UCSD-AML1 (cell line): ENCODE measurements at regions not wholly inside any gene's neighbourhood (a gene's known extent, or its start where the extent isn't known, plus 50 kb on each side); places are given as distances from the start of the nearest gene placed in this dataset.
"Not testable (repeated sequence)": the region's sequence is repeated elsewhere in the genome, so short reads cannot be mapped to it uniquely, and the experiment has no call there.

Source experiments
- DNase-seq: peaks from one replicate; lab custom pipeline; 2025; ENCODE audit not compliant: unreplicated experiment; lab: John Stamatoyannopoulos, UW

DNA sequence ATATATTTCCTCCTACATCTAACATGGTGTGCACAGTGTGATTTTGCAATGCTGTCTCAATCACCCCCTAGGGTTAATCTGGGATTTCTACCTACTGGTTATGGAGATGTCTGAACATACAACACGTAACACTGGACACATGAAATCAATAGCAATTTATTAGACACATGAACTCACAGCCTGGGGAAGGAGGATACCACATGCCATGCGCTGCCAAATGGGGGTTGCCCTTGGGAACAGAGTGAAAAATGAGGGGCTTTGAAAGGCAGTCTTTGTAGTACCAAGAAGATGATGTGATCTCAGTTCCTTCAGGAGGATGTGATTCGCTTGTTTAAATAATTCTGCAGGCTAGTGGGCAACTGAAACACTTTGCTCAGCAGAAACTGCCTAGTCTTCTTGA is 253.6 kb upstream of the LRRC4C start:
- DNase-seq: no peak

DNA sequence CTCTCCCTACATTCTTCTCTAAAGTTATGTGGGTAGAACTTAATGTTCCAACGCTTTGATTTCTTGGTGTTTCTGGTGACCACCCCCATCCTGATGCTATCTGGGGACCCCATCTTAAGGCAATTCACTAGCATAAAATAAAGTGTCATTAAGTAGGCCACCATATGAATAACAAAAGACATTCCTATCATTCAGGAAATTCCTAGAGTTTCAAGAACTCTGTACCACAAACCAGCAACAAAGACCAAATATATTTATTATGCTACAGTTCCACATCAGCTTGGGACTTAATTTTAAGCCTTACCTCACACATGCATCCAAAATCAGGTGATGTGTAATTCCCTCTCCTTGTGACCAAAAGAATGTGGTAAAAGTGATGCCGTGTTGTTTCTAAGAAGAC is 254.6 kb upstream of the LRRC4C start:
- no peak for DNase-seq

DNA sequence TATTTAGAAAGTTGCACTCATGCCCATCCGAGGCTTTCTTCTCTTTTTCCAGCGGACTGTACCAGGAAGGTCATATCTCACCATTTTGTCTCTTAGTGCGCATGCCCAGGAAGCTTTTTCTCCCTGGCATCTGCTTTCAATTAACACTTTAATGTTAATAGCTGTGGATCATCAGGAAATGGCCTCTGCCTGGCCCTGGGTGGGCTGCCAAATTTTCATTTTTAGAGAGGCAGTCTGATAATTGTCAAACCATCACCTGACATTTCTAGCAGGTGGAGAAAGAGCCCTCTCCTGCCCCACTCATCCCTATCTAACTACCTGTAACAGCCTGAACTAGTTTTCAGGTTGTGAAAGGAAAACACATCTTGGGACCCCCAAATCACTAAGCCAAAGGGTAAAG is 257.4 kb upstream of the LRRC4C start:
- DNase-seq: no peak

DNA sequence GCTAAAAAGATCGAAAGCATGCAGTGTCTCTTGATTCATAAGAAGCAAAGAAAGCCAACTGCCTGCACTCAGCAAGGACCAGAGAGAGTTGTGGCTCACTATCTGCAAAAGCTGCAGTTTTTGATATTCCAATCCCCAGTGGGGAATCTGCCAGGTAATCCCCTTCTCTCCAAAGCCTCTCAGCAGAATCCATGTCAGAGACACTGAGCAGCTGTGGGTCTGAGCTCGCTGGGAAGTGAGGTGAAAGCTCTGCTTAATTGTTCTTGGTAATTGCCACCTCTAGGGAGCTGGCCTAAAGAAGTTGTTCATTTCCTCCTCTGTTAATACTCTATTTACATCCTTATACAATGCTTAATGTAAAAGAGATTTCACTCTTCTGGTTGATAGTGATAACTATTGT is 261.3 kb upstream of the LRRC4C start:
- no peak for DNase-seq

GRCh38 chr11:41728161-41728560 is 268.7 kb upstream of the LRRC4C start:
- not testable (repeated sequence) for DNase-seq

DNA sequence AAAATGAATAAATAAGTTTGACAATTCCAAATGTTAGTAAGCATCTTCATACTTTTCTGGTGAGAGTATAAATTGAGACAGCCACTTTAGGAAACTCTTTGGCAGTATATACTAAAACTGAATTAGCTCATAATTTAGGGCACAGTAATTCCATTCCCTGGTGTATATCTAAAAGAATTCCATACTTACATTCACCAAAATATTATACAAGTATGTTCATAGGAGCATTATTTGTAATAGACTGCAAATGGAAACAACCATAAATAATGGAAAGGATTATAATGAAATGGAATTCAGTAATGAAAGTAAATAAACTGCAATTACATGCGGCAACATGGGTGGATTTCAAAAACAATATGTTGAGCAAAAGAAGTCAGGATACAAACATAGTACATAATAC is 315.8 kb upstream of the LRRC4C start:
- DNase-seq: no peak

GRCh38 chr11:41779401-41779960 is 320.0 kb upstream of the LRRC4C start:
- no peak for DNase-seq

GRCh38 chr11:41781441-41781840 is 322.0 kb upstream of the LRRC4C start:
- DNase-seq: no peak

DNA sequence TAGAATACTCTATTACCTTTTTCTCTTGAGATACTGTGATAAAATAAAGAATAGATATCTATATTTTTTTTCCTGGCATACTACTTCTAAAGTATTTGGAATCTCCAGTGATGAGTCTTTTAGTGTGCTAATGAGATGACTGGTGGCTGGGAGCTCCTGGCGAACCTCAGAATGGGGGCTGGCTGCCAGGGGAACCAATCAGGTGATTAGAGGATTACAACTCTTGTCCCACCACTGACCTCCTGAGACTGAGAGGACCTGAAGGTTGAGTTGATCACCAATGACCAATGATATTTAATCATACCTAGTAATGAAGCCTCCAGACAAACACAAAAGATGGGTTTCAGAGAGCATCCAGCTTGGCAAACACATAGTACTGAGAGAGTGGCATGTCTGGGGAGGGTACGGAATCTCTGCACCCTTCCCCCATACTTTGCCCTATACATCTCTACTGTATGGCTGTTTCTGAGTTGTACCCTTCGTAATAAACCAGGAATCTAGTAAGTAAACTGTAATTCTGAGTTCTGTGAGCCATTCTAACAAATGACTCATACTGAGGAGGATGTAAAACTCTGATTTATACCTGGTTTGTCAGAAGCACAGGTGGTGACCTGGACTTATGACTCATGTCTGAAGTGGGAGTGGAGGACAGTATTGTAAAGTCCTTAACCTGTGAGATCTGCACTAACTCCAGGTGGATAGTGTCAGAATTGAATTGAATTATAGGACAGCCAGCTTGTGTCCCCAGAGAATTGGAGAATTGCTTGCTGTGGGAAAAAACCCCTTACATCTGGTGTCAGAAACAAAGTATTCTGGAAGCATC is 325.3 kb upstream of the LRRC4C start:
- DNase-seq: no peak

DNA sequence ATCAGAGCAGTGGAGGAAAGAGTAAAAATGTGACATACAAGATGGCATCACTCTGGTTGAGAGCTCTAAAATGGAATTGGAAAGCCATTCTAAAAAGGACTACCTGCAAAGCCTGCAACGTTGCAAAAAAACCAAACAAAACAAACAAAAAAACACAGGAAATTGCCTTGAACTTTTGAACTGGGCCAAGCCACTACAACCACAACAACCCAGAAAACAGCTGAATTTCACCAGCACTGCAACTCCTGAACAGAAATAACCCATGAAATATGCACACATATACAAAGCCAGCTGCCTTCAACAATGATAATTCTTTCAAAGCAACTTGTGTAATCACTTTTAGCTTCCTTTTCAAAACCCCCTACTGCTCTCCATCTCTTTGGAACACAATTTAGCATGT is 326.6 kb upstream of the LRRC4C start:
- DNase-seq: no peak

- DNase-seq: no peak
Observed at GRCh38 chr11:41788177-41788576, 328.7 kb upstream of the LRRC4C start.

GRCh38 chr11:41789376-41789775 is 329.9 kb upstream of the LRRC4C start:
- DNase-seq: no peak

GRCh38 chr11:41795004-41795403 is 335.6 kb upstream of the LRRC4C start:
- no peak for DNase-seq

DNA sequence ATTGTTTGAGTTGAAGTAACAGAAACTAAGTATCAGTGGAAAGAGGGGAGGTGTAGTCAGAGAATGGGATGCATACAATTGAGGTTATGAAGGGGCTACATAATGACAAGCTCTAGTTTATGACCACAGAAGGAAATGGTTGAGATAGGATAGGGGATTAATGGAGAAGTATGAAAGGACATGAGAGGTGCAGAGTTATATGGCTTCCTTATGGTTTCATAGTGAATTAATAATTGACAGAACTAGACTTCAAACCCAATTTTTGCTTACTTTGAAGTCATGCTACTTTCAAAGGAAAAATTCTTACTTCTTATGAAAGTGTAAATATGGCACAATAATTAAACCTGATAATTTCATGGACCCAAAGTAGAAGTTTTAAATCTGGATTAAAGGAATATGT is 340.3 kb upstream of the LRRC4C start:
- DNase-seq: no peak

- DNase-seq: no peak
Observed at GRCh38 chr11:41803895-41804294, 344.4 kb upstream of the LRRC4C start.

- DNase-seq: no peak
Observed at GRCh38 chr11:41816396-41816795, 356.9 kb upstream of the LRRC4C start.

GRCh38 chr11:41824287-41824686 is 364.8 kb upstream of the LRRC4C start:
- not testable (repeated sequence) for DNase-seq

- no peak for DNase-seq
Observed at GRCh38 chr11:41826085-41826484, 366.6 kb upstream of the LRRC4C start.

DNA sequence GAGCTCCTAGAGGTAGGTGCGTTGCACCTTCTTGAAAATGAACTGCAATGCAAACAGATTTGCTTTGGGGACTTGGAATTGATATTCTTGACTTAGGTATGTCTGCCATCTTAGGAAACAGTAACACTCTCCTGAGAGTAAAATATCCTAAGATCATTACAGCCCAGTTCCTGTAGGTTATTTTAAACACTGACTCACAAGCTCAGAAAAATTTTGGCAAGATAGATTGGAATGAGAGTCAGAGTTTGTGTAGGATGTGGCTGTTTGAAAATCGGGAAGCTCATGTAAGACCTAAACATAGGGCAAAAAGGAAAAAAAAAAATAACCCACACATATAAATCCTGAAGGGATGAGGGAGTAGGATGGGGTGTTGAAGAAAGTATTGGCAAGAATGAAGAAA is 377.0 kb upstream of the LRRC4C start:
- no peak for DNase-seq

DNA sequence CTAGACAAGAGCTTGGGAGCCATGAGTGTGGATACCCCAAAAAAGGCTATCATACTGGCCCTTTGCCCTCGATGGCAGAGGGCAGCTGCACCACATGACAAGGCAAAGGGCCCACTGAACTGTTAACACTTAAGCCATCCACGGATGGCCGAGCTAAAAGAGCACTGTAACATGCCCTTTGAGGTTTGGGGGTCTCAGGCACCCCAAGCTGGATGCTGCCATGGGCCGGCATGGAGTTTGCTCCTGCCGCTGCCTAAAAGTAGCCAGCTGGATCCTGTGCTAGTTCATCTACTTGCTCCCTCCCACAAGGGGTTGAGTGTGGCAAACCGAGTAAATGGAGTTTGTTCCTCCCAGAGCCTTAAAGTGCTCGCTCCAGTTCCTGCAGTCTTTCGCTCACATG is 383.2 kb upstream of the LRRC4C start:
- DNase-seq: no peak

GRCh38 chr11:41845066-41845465 is 385.6 kb upstream of the LRRC4C start:
- no peak for DNase-seq

DNA sequence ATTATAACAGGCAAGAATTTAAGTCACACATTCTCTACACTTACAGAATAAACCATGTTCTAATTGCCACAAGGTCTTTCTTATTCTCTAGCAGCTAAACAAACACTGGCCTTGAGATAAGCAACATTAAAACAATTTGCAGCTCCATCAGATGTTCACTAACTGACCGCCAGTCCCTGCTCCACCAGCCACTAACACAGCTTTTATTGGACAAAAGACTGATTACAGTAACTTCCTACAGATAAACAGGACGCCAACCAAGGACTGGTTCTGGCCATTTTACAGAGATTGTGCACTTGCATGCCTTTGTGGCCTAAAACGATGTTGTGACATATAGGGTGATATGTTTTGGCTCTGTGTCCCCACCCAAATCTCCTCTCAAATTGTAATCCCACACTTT is 388.9 kb upstream of the LRRC4C start:
- no peak for DNase-seq

GRCh38 chr11:41849250-41849649 is 389.8 kb upstream of the LRRC4C start:
- DNase-seq: no peak
